H1 (cell line): ENCODE measurements at regions not wholly inside any gene's neighbourhood (a gene's known extent, or its start where the extent isn't known, plus 50 kb on each side); places are given as distances from the start of the nearest gene placed in this dataset.

Experiments
- BACH1 ChIP-seq: IDR thresholded peaks from 2 replicates; pipeline ENCODE4 v1.6.1; 2012; ENCODE audit warnings: low read length, improper control_type of control experiment
- BRCA1 ChIP-seq: IDR thresholded peaks from 2 replicates; pipeline ENCODE4 v1.6.1; 2012; ENCODE audit warnings: low read depth, low read length, improper control_type of control experiment
- CBX8 ChIP-seq: fragments of 300-800, 300-1000 bp; sonication (generic); IDR thresholded peaks from 2 replicates; pipeline ENCODE4 v1.7.1; 2016; ENCODE audit warnings: low read depth, low read length, borderline replicate concordance
- CHD7 ChIP-seq: fragments of 300-600 bp; sonication (generic); IDR thresholded peaks from 2 replicates; pipeline ENCODE4 v1.7.1; 2012; ENCODE audit warnings: low read length, moderate library complexity, mild to moderate bottlenecking, inconsistent platforms; ENCODE audit not compliant: insufficient replicate concordance
- SIN3A ChIP-seq, 2 experiments: IDR thresholded peaks in 1 of 2; conservative IDR thresholded peaks in 1 of 2; 2 replicates each; pipeline ENCODE4 v1.6.1; 2011 to 2012; ENCODE audit warnings: low read length in 2 of 2, improper control_type of control experiment in 1 of 2, low read depth in 1 of 2, mild to moderate bottlenecking in 1 of 2
- SP1 ChIP-seq: IDR thresholded peaks from 2 replicates; pipeline ENCODE4 v1.6.1; 2011; ENCODE audit warnings: low read depth, low read length
- SRF ChIP-seq: IDR thresholded peaks from 2 replicates; pipeline ENCODE4 v1.6.1; 2011; ENCODE audit warnings: mild to moderate bottlenecking, low read depth, low read length, moderate library complexity
- SUZ12 ChIP-seq: fragments of 200-600 bp; sonication (generic); IDR thresholded peaks from 2 replicates; pipeline ENCODE4 v1.6.1; 2012; ENCODE audit warnings: mild to moderate bottlenecking, inconsistent platforms, low read length, moderate library complexity, mixed read lengths
- TAF1 ChIP-seq: IDR thresholded peaks from 2 replicates; pipeline ENCODE4 v1.6.1; 2011; ENCODE audit warnings: mild to moderate bottlenecking, low read depth, low read length
- TCF12 ChIP-seq: IDR thresholded peaks from 2 replicates; pipeline ENCODE4 v1.6.1; 2011; ENCODE audit warnings: low read depth, mild to moderate bottlenecking, low read length
- TEAD4 ChIP-seq: IDR thresholded peaks from 2 replicates; pipeline ENCODE4 v1.6.1; 2012; ENCODE audit warnings: low read depth, low read length, inconsistent platforms, mixed read lengths
- USF2 ChIP-seq: IDR thresholded peaks from 2 replicates; pipeline ENCODE4 v1.6.1; 2011; ENCODE audit warnings: low read length, improper control_type of control experiment

GRCh38 chr12:91396293-91396692 is 213.7 kb upstream of the DCN start (continued):
- TF ChIP-seq CHD7 (no peak), TEAD4 (no peak), CBX8 (no peak), SIN3A (conservative IDR thresholded peaks at IDR 0.05 in 1 of 2, IDR thresholded peaks at IDR 0.05 in 1 of 2; ENCODE audit: low read depth in 1 of 2, low read length in 2 of 2) (no peak), BACH1 (no peak), USF2 (no peak), BRCA1 (no peak), SRF (no peak), TAF1 (no peak), SUZ12 (no peak), SP1 (no peak), TCF12 (no peak)
